ENCODE measurements at regions not wholly inside any gene's neighbourhood (a gene's known extent, or its start where the extent isn't known, plus 50 kb on each side); places are given as distances from the start of the nearest gene placed in this dataset.

- Mint-ChIP-seq H3K4me1 (ENCODE audit: low read depth, unreplicated experiment) (peaks cover 30% of the 10 kb centered on the region), H3K9me3 (ENCODE audit: unreplicated experiment) (peaks cover 16% of the 10 kb centered on the region), H3K4me3 (ENCODE audit: unreplicated experiment) (no peak overlapping the region), H3K27ac (ENCODE audit: unreplicated experiment) (peak overlapping the region; percentile 72), H3K36me3 (ENCODE audit: insufficient read depth, unreplicated experiment) (no peaks in the 10 kb centered on the region), H3K27me3 (ENCODE audit: insufficient read depth, unreplicated experiment) (no peaks in the 10 kb centered on the region)
- H3K4me3 ChIP-seq (ENCODE audit: low read depth, low read length) = no peak overlapping the region
- no peaks in the 10 kb centered on the region for H3K27me3 ChIP-seq (replicated peaks; ENCODE audit: control insufficient read depth, insufficient read depth, low read length)
- H3K9me3 ChIP-seq = peaks cover 8% of the 10 kb centered on the region
- ChIA-PET POLR2A (interaction anchor here (1.1 to 1.6 kb wide), 2 partner anchors 329 to 330 kb away, joined by 9 to 10 read pairs; no protein-coding TSS in a partner anchor), CTCF (no interaction called here)
- peaks cover 23% of the 10 kb centered on the region for H3K4me1 ChIP-seq
- BruUV-seq (replicated peaks) = no TSS peak
- TF ChIP-seq, protein P1, sequence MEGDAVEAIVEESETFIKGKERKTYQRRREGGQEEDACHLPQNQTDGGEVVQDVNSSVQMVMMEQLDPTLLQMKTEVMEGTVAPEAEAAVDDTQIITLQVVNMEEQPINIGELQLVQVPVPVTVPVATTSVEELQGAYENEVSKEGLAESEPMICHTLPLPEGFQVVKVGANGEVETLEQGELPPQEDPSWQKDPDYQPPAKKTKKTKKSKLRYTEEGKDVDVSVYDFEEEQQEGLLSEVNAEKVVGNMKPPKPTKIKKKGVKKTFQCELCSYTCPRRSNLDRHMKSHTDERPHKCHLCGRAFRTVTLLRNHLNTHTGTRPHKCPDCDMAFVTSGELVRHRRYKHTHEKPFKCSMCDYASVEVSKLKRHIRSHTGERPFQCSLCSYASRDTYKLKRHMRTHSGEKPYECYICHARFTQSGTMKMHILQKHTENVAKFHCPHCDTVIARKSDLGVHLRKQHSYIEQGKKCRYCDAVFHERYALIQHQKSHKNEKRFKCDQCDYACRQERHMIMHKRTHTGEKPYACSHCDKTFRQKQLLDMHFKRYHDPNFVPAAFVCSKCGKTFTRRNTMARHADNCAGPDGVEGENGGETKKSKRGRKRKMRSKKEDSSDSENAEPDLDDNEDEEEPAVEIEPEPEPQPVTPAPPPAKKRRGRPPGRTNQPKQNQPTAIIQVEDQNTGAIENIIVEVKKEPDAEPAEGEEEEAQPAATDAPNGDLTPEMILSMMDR (IDR thresholded peaks at IDR 0.05; ENCODE audit: insufficient read depth in 1 of 2, low read depth in 1 of 2, low read length in 1 of 2, severe bottlenecking in 1 of 2, unreplicated experiment in 1 of 2) = no peak
- DNase-seq = no peak
- intact Hi-C loops (cut with micrococcal nuclease; ENCODE audit: unreplicated experiment) = no loop called here
- no peaks in the 10 kb centered on the region for H3K36me3 ChIP-seq (ENCODE audit: control insufficient read depth, insufficient read depth, low read length)
Measured at GRCh38 chr13:44106266-44107152, 226.8 kb downstream of the LACC1 start.

DNA sequence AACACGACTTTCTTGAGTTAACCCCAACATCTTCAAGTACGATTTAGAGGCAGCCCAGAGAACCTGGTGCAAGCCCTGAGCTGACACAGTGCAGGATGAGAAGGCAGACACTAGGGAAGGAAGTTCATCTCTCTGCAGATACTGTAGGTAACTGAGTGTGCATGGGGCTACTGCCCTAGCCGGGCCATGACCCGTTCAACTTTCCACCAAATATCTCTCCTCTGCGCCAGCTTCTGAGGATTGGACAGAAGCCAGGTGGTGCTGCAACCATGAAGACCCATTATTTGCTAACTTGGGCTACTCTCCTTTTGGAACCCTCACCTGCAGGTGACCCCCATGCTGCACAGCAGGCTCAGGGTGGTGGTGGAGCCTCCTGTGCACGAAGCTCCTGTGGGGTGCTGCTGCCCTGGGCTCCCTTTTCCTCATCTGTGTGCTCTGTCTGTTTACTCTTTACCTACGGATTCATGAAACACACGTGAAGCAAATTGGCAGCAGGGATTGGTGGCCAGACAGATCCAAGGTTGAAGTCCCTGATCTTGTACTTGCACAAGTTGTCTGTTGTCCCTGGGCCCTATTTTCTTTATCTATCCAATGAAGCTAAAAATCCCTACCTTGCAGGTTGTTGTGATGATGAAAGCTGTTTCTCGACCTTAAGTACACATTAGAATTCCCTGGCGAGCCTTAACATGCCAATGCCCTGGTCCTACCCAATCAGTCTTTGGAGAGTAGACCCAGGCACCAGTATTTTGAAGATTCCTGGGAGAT, 227.8 kb downstream of the LACC1 start:
- no TSS peak for BruUV-seq (replicated peaks)
- no peaks in the 10 kb centered on the region for H3K9me3 ChIP-seq
- Mint-ChIP-seq H3K4me3 (ENCODE audit: unreplicated experiment) (no peak overlapping the region), H3K9me3 (ENCODE audit: unreplicated experiment) (peaks cover 7% of the 10 kb centered on the region), H3K27me3 (ENCODE audit: insufficient read depth, unreplicated experiment) (no peaks in the 10 kb centered on the region), H3K27ac (ENCODE audit: unreplicated experiment) (peak overlapping the region; percentile 72), H3K4me1 (ENCODE audit: low read depth, unreplicated experiment) (peaks cover 30% of the 10 kb centered on the region), H3K36me3 (ENCODE audit: insufficient read depth, unreplicated experiment) (no peaks in the 10 kb centered on the region)
- H3K36me3 ChIP-seq (ENCODE audit: control insufficient read depth, insufficient read depth, low read length) = no peaks in the 10 kb centered on the region
- TF ChIP-seq, protein P1 (IDR thresholded peaks at IDR 0.05; ENCODE audit: insufficient read depth in 1 of 2, low read depth in 1 of 2, low read length in 1 of 2, severe bottlenecking in 1 of 2, unreplicated experiment in 1 of 2) = no peak
- H3K4me3 ChIP-seq (ENCODE audit: low read depth, low read length) = no peak overlapping the region
- ChIA-PET CTCF (no interaction called here), POLR2A (no interaction called here)
- no peaks in the 10 kb centered on the region for H3K27me3 ChIP-seq (replicated peaks; ENCODE audit: control insufficient read depth, insufficient read depth, low read length)
- intact Hi-C loops (cut with micrococcal nuclease; ENCODE audit: unreplicated experiment) = loop anchor here (1.0 to 2.0 kb wide), 6 partner anchors 33 to 328 kb away; no protein-coding TSS in a partner anchor
- peaks cover 23% of the 10 kb centered on the region for H3K4me1 ChIP-seq
- no peak for DNase-seq

DNA sequence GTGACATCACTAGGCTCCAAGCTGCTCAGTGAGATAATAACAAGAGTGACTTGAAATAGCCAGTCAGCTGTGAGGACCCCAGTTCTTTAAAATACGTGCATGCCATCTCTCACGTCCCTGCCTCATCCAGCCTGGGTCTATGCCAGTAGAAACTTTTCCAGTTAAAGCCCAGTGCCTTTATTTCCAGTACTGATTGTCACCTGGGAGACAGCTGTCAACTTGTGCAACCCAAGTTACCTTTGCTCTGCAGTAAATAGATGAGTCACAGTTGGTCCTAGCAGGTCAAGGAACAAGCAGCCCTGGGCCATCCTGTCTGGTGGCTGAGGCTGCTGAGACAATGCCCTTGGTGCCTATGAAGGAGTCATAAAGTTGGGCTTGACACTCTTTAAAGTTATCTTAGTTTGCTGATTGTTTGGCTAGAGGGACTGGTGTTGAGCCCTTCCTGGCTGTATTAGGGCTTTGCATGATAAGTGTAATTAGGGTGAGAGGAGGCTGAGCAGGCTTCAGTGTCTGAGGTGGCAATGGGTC, 228.7 kb downstream of the LACC1 start:
- Mint-ChIP-seq H3K4me1 (ENCODE audit: low read depth, unreplicated experiment) (peaks cover 30% of the 10 kb centered on the region), H3K4me3 (ENCODE audit: unreplicated experiment) (peak overlapping the region; percentile 8), H3K27me3 (ENCODE audit: insufficient read depth, unreplicated experiment) (no peaks in the 10 kb centered on the region), H3K36me3 (ENCODE audit: insufficient read depth, unreplicated experiment) (no peaks in the 10 kb centered on the region), H3K9me3 (ENCODE audit: unreplicated experiment) (peaks cover 2% of the 10 kb centered on the region), H3K27ac (ENCODE audit: unreplicated experiment) (peak overlapping the region; percentile 72)
- ChIA-PET POLR2A (interaction anchor here (0.9 kb wide), 1 partner anchor 328 kb away, joined by 3 read pairs; no protein-coding TSS in a partner anchor), CTCF (no interaction called here)
- TF ChIP-seq, protein P1 (IDR thresholded peaks at IDR 0.05; ENCODE audit: insufficient read depth in 1 of 2, low read depth in 1 of 2, low read length in 1 of 2, severe bottlenecking in 1 of 2, unreplicated experiment in 1 of 2) = no peak
- peak; percentile 89 to 91 for DNase-seq
- Histone ChIP-seq H3K36me3 (ENCODE audit: control insufficient read depth, insufficient read depth, low read length) (no peaks in the 10 kb centered on the region), H3K4me3 (ENCODE audit: low read depth, low read length) (no peak overlapping the region), H3K9me3 (no peaks in the 10 kb centered on the region), H3K4me1 (peaks cover 23% of the 10 kb centered on the region), H3K27me3 (replicated peaks; ENCODE audit: control insufficient read depth, insufficient read depth, low read length) (no peaks in the 10 kb centered on the region)
- intact Hi-C loops (cut with micrococcal nuclease; ENCODE audit: unreplicated experiment) = loop anchor here (1.0 to 2.0 kb wide), 6 partner anchors 33 to 327 kb away; no protein-coding TSS in a partner anchor
- no TSS peak for BruUV-seq (replicated peaks)

Measured in Caco-2 (cell line).